NCI-H526 treated with DMSO at 0.1 percent for 48 hours (cell line): ENCODE measurements at regions not wholly inside any gene's neighbourhood (a gene's known extent, or its start where the extent isn't known, plus 50 kb on each side); places are given as distances from the start of the nearest gene placed in this dataset.
A peak's percentile ranks its signal among the peaks of the same experiment; 100 is the strongest.

ENCODE experiments used
- DNase-seq: peaks from one replicate; lab custom pipeline; 2025; lab: John Stamatoyannopoulos, UW

DNA sequence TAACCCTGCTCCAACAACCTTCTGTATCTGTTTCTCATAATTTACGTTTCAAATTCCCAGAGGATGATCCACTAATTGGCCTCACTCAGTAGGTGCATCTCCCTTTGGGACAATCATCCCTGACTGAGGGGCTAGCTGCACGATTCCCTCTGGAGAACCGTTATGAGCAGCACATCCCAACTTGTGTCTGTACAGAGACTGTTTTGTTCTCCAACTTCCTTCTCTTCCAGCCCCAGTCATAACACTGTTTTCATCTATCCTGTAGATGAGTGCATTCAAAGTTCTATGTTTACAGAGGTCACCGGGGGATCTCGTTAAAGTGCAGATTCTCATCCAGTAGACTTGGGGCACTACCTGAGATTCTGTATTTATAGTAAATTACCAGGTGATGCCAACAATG, 187.2 kb downstream of the REEP3 start:
- no peak for DNase-seq

DNA sequence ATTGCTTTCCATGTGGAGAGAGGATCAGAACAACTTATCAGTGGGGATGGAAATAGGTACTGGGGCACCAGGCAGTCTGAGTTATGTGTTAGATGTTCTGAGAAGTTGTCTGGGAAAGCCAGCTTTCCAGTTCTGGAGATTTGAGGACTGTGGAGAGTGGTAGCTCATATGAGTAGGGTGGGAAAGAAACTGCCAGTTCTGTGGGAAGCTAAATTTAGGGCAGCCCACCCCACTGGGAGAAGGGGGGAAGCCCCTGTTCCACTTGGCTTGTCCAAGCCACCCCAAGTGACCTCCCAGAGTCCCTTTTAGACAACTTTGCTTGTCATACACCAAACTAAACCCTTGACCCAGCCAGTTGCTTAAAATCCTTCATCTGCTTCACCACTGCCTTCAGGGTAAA, 189.5 kb downstream of the REEP3 start:
- no peak for DNase-seq

DNA sequence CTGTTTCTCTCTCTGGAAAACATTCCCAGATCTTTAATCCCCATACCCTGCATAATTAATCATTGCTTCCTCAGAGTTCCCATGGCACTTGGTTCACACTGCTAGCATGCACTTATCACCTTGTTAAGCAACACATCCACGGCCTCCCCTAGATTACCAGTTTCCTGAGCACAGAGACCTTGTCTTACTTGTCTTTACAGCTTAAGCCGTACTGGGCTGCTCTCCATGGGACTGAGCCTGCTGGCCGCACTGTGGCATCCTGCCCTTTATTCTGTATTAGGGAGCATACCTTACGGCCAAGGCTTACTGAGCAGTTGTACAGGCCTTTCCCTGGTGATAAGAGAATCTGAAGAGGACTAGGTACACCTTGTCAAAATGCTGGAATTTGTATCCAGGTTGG, 190.2 kb downstream of the REEP3 start:
- no peak for DNase-seq

DNA sequence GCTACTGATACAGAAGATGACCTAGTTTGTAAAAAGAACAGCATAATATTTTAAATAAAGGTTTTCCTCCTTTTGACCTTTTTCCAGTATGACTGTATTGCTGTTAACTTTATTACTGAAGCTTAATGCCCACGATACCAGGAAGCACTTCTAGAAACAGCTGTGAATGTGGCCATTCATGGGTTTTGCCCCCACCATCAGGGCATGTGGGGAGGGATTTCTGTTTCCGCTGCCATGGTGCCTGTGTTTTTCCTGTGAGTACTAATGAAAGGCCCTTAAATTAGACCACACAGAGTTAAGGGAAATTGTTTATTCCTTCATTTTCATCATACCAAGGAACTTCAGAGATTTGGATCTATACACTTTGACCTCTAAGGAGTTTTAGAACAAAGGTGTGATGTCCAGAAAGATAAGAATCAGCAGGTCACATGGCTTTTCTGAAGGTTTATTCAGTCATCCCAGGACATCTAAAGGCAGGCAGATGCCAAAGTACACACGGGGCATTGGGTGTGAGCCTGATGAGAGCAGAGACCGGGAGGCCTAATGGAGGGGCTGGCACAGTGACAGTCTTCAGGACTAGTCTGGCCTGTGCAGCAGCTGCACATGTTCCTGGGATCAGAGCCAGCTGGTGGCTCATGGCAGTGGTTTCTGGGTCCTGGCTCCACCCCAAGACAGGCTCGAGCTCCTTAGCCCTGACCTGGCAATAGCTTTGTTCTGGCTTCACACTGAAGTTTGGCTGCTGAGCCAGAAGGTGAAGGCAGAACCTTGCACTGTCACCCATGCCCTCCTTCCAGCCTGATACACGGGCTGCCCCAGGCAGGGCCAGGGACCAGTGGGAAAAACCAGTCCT, 190.9 kb downstream of the REEP3 start:
- DNase-seq, result no peak

DNA sequence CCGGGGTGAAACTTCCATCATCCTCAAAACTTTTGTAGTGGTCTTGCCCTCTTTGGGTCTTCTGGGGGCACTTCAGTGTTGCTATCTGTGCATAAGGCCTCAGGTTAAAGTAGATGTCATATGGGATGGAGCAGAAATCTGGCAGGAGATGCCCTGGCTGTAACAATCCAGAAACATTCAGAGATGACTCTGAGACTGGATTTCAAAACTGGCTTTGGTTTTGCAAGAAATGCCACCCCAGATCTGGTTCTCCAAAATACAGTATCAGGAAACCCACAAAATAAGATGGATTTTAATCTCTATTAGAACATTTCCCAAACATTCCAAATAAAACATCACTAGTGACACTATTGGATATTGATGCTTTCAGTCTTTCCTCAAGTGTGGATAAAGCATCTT, 191.5 kb downstream of the REEP3 start:
- DNase-seq, result no peak

DNA sequence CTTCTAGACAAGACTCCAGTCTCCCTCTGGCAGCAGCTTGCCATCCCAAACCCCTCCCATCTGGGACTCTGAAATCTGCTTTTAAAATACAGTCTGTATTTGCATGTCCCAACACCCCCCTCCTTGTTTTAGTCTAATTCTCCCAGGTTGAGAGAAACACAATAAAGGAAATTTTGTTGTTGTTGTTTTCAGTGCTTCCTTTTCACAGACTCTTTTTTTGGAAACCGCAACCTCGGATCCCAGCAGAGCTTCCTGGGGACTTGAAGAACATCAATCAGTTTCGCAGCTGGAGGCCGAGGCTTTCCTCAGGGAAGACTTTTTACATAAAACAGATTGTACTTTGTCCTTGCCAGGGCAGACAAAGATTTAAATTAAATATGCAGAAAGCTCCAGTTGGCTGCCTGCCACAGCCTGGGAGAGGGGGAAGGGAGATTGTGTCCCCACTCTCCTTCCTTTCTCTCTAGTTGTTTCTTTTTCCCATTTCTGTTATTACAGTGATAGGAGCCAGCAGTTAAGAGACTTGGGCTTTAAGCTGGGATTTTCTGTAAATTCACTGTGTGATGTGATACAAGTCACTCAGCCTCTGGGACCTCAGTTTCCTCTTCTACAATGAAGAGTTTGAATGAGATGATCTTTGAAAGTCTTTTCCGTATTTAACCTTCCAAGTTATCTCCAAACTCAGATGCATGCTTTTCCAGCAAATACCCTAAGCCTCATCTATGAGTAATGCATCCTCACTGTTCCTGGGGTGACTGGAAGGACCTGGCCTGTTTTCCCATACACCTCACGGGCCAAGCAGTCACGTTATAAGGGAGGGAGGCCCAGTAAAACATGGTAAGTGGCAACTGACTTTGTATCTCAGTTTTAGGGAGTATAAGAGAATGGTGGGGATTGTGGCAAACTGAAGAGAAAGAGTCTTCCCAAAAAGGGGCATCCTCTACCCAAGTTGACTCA, 192.3 kb downstream of the REEP3 start:
- peak; percentile 70 for DNase-seq

DNA sequence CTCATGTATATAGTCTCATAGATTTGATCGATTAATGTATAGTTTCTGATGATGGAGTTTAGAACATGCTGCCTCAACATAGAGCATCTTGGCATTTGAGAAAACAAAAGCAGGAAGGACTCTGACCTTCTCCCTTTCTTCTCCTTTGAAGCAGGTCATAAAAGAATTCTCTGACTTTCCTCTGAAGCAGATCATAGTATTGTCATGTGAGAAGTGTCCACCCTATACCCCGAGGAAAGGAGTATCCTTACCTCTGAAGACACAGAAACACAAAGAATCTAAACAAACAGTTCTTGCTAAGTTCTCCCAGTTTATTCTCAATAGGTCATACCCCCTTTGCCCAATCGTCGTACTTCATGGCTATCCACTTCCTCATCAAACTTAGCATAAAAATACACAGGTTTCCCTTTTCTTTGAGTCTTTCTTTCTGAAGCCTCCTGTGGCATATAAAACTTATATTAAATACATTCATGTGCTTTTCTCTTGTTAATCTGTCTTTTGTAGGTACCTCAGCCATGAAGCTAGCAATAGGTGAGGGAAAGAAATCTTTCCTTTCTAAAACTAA, 194.9 kb downstream of the REEP3 start:
- DNase-seq, result no peak

DNA sequence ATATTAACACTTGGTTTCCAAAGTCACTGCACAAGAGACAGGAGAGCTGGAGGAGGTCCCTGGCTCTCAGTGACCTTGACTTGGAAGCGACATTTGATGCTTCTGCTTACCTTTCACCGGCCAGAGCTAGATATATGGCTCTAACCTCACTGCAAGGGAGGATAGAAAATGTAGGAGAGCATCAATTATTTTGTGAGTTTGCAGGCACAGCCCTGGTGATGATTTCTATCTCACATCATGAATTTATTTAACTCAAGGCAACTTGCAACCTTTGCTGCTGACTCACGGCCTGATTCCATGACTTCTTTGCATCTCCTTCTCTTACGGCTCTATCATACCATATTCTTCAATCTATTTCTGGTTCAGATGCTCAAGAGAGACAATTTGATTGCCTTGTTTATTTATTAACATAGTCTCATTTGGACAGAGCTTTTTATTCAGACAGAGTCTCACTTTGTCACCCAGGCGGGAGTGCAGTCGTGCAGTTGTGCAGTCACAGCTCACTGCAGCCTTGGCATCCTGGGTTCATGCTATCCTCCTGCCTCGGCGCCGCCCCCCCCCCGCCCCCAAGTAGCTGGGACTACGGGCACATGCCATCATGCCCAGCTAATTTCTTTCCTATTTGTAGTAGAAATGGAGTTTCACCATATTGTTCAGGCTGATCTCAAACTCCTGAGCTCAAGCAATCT, 196.0 kb downstream of the REEP3 start:
- no peak for DNase-seq

DNA sequence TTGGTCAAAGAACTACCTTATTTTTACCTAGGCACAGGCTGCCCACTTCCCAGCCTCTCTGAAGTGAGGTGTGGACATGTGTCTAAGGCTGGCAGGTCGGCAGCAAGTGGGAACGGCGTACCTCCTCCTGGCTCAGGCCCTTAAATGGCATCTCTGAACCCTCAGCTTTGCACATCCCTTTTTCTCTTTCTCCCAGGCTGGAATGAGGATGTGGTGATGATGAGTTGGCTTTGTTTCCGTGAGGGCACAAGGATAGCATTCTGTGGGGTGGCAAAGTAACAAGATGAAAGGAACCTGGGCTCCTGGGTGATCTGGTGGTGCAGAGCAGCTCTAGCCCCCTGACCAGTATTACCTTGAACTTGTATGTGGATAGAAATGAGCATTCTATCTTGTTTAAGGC, 196.8 kb downstream of the REEP3 start:
- no peak for DNase-seq

DNA sequence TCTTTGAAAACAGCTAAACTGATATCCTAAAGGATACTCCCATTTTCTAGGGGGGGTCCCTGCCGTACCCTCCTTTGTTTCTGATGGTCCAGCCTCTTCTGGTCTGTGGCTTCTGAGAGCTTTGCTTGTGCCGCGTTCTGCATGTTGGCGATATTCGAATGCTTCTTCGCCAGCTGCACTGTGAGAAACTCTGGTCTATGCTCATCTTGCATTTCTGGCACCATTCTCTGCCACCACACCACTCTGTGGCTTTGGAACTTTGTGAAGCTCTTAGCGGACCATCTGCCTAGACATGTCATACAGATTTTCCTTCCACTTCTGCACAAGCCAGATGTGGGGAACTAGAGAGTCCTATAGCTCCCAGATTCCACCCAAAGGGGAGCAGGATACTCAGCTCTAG, 197.2 kb downstream of the REEP3 start:
- no peak for DNase-seq

DNA sequence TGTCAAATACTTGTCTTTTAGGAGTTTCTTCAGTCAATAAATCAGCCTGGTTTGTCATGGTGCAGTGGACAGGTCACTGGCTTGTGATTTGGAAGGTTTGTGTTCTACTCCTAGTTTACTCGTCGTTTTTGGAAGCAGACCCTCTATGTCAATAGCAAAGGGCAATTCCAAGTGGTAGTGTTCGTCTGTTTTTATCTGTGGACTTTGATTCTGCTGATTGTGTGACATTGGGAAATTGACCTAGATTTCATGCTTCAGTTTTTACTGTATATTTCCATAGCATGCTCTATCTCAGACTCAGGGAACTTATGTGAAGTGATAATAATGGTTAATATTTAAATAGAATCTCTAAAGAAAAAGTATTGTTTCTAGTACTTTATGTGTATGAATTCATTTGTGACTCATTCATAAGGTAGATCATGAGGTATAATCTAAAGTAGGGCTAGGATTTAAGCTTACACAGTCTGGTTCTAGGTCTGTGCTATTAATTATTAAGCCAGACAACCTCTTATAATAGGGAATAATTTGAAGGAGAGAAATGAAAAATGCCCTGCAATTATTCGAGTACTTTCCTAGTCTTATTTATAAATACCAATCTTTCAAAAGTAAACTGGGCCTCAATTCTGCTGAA, 198.1 kb downstream of the REEP3 start:
- DNase-seq, result no peak

DNA sequence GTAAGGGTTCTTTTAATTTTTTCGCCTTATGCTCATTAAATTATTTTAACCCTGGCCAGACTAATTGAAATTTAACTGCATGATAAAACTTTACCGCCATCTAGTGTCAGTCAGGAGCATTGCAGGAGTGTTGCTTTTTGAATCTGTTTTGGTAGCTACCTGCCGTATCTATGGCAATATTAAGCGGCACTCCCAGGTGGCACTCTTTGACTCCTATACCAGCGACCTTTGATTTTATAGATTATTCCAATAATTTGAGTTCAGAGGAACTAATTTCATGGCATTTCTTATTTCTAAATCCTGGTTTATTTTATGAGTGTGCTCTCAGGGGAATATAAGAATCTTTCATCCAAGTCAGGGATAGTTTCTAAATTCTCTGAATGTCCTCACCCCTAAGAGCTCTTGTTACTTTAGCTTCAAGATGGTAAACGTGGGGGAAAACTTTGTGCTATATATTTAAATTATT, 198.9 kb downstream of the REEP3 start:
- peak; percentile 16 for DNase-seq

DNA sequence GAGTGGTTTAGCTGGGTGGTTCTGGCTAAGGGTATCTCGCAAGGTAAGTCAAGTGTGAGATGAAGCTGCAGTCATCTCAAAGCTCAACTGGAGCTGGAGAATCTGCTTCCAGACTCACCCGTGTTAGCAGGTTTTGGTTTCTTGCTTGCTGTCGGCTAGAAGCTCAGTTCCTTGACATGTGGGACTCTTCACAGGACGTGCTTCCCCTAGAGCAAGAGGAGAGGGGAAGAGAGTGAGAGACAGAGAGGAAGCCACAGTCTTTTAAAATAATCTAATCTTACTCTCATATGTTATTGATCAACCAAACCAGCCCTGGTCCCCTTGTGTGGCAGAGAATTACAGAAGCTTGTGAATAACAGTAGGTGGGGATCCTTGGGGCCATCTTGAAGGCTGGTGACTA, 199.5 kb downstream of the REEP3 start:
- no peak for DNase-seq

DNA sequence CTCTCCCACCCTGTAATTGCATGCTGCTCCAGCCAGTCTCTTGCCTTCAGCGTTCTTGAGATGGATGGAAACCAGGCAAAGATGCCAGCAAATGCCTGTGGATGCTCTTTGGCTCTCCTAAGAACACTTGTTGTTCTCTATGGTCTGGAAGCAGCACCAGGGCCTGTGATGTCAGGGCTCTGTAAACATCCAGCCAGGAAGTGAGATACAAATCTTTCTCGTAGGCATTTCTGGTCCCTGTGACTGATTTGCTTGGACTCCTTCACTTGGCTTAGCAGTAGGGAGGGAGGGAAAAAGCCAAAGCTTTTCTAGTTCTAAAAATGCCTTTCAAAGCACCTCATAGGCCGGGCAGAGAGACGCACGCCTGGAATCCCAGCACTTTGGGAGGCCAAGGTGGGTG, 201.3 kb downstream of the REEP3 start:
- DNase-seq, result no peak

DNA sequence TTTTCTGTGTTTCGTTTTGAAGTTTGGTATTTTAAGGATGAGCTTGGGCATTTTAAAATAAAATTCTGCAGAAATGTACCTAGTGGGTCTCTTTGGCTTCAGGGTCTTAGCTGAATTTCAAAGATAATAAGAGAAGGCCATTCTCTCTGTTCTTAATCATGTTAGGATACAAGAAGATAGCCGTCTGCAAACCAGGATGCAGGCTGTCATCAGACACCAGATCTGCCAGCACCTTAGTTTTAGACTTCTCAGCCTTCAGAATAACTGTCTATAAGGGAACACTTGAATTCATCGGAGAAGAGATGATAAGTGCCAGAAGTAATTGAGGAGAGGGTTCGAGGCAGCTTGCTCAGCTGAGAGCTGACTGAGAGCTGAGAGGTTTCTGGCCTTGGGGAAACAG, 202.1 kb downstream of the REEP3 start:
- DNase-seq, result no peak

DNA sequence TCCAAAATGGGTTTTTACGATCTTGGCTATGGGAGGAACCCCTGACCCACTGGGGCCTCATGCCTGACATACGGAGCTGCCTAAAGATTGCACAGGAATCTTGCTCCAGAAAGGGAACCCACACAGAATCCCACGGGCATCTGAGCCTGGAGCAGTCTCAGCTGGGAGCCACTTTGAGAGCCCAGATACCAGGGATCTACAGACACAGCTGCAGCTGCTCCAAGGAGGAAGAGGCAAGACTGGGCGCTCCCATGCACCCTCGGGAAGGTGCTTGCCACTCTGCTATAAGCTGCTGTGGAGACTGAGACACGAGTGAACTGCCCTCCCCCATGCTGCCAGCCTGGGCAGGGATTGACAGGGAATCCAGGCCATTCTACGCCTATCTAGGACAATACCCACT, 202.5 kb downstream of the REEP3 start:
- DNase-seq, result no peak

DNA sequence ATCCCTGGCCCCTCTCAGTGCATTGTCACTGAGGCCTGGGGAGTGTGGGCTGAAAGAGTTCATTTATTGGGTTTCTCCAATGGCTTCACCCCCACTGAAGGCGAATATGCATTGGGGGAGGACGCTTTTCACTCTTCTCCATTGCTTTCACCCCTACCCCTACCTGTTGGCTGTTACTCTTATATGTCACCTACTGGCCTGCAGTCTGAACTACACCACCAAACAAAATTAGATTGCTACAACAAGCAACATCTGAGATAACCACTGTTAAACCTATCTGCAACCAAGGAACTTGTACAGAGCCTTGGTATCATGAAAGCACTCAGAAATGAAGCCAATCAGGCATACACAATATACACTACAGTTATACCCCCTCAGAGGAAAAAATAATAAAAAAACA, 203.7 kb downstream of the REEP3 start:
- DNase-seq, result no peak

DNA sequence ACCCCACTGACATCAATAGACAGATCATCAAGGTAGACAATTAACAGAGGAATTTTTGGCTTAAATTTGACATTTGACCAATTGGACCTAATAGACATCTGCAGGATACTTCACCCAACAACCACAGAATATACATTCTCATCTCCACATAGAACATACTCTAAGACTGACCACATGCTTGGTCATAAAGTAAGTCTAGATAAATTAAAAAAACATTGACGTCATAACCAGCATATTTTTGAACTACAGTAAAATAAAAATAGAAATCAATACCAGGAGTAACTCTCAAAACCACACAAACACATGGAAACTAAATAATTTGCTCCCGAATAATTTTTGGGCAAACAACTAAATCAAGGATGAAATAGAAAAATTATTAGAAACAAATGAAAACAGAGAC, 205.7 kb downstream of the REEP3 start:
- no peak for DNase-seq

DNA sequence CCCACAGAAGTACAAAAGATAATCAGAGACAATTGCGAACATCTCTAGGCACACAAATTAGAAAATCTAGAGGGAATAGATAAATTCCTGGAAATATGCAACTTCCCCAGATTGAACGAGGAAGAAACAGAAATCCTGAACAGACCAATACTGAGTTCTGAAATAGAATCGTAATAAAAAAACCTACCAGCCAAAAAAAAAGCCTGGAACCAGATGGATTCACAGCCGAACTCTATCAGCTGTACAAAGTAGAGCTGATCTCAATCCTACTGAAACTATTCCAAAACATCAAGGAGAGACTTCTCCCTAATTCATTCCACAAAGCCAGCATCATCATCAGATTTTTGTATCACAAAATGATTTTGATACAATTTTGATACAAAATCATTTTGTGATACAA, 206.4 kb downstream of the REEP3 start:
- DNase-seq, result no peak

DNA sequence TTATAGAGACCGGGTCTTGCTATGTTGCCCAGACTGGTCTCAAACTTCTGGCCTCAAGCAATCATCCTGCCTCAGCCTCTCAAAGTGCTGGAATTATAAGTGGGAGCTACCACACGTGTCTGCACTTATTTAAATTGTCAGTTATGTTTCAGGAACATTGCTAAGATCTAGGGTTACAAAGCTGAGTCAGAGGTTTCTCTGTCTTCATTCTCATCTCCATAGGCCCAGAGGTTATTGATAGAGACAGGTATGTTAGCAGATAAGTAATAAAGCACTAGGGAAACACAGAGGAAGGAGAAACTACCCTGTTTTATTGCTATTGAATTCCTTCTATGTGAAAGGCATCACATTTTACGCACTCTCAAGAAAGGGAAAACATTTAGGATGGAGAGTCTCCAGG, 214.1 kb downstream of the REEP3 start:
- no peak for DNase-seq

DNA sequence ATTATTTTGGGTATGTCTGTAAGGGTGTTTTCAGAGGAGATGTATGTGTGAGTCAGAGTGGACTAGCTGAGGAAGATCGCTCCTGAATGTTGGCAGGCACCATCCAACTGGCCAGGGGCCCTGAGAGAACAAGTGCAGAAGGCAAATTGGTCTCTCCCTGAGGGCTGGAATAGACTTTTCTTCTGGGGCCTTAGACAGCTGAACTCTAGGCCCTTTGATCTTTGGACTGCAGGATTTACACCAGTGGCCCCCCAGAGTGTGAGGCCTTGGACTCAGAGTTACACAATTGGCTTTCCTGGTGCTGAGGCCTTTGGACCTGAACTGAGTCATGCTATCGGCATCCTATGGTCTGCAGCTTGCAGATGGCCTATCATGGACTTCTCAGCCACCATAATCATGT, 217.2 kb downstream of the REEP3 start:
- no peak for DNase-seq
